Suprapubic skin (tissue), 3 donors: ENCODE measurements at regions not wholly inside any gene's neighbourhood (a gene's known extent, or its start where the extent isn't known, plus 50 kb on each side); places are given as distances from the start of the nearest gene placed in this dataset.

ENCODE experiments used
- CTCF ChIP-seq, 2 donors: fragments of 200-600 bp in 1 of 2; fragments of 450-650 bp in 1 of 2; sonication (generic) in 1 of 2; IDR thresholded peaks; one replicate each; pipeline ENCODE4 v1.5.1; 2016 to 2019; ENCODE audit warnings: antibody characterized with exemption in 2 of 2, mild to moderate bottlenecking in 1 of 2, moderate library complexity in 1 of 2
- POLR2A ChIP-seq, 2 donors: fragments of 450-650 bp; IDR thresholded peaks; one replicate each; pipeline ENCODE4 v1.6.1; 2017; ENCODE audit warnings: antibody characterized with exemption in 2 of 2, mild to moderate bottlenecking in 2 of 2, moderate library complexity in 2 of 2

GRCh38 chr15:61467823-61468222, 238.7 kb upstream of the RORA start:
- no peak for TF ChIP-seq CTCF (IDR thresholded peaks at IDR 0.05)
- TF ChIP-seq POLR2A (IDR thresholded peaks at IDR 0.05), result no peak
